ENCODE measurements at regions not wholly inside any gene's neighbourhood (a gene's known extent, or its start where the extent isn't known, plus 50 kb on each side); places are given as distances from the start of the nearest gene placed in this dataset.

GRCh38 chr4:75343333-75343732 lies 170.9 kb downstream of the RCHY1 start:
- no peak for TF ChIP-seq CTCF (IDR thresholded peaks at IDR 0.05; ENCODE audit: low read depth, low read length)
- TF ChIP-seq EZH2phosphoT487 (IDR thresholded peaks at IDR 0.05; ENCODE audit: low read depth): no peak
